SK-N-SH (cell line): ENCODE measurements at regions not wholly inside any gene's neighbourhood (a gene's known extent, or its start where the extent isn't known, plus 50 kb on each side); places are given as distances from the start of the nearest gene placed in this dataset.

Experiments
- CTCF ChIA-PET: fragments of 300-600, 350-600 bp; formaldehyde crosslinking; extraction: SDS; loops from one replicate; lab custom pipeline; 2021; lab: Yijun Ruan, JAX
- POLR2A ChIA-PET: fragments of 350-600 bp; sonication (Branson Sonifier 250); formaldehyde crosslinking; extraction: SDS; loops from one replicate; lab custom pipeline; 2020; ENCODE audit warnings: antibody characterized with exemption, inconsistent platforms; lab: Yijun Ruan, JAX
- DNase-seq: peaks from one replicate; pipeline ENCODE4 v3.0.0; 2012
- H2AFZ ChIP-seq: fragments of 200-600 bp; sonication (generic); 2 replicates; pipeline ENCODE4 v1.8.1; 2016; ENCODE audit warnings: antibody characterized with exemption, mild to moderate bottlenecking, low read depth
- H3F3A ChIP-seq: fragments of 200-600 bp; sonication (generic); replicated peaks from 2 replicates; pipeline ENCODE3; 2016; ENCODE audit warnings: antibody characterized with exemption, mild to moderate bottlenecking; ENCODE audit not compliant: insufficient read depth
- H3K27ac ChIP-seq, 2 experiments: fragments of 200-500 bp in 1 of 2; fragments of 200-600 bp in 1 of 2; sonication (Bioruptor generic) in 1 of 2; sonication (generic), shearing (Covaris generic) in 1 of 2; 2 replicates each; pipeline versions ENCODE4 v1.5.1 to v1.6.1; 2014 to 2016; ENCODE audit warnings: low read depth in 2 of 2, inconsistent platforms in 1 of 2, low read length in 1 of 2, mild to moderate bottlenecking in 1 of 2, mixed read lengths in 1 of 2
- H3K27me3 ChIP-seq: fragments of 200-600 bp; sonication (generic), shearing (Covaris generic); 2 replicates; pipeline ENCODE4 v1.6.1; 2016; ENCODE audit warnings: mixed run types; ENCODE audit not compliant: insufficient read depth
- H3K36me3 ChIP-seq, 2 experiments: fragments of 200-500 bp in 1 of 2; fragments of 200-600 bp in 1 of 2; sonication (Bioruptor generic) in 1 of 2; sonication (generic) in 1 of 2; replicated peaks in 1 of 2; 2 replicates each; pipeline versions ENCODE3 to v1.5.1; 2014 to 2016; ENCODE audit warnings: low read length in 1 of 2, mild to moderate bottlenecking in 1 of 2; ENCODE audit not compliant: insufficient read depth in 2 of 2, control insufficient read depth in 1 of 2
- H3K4me1 ChIP-seq, 2 experiments: fragments of 200-500 bp in 1 of 2; fragments of 200-600 bp in 1 of 2; sonication (Bioruptor generic) in 1 of 2; sonication (generic), shearing (Covaris generic) in 1 of 2; 2 replicates each; pipeline versions ENCODE4 v1.5.1 to v1.6.1; 2014 to 2016; ENCODE audit warnings: low read depth in 1 of 2, low read length in 1 of 2, mixed run types in 1 of 2; ENCODE audit not compliant: insufficient read depth in 2 of 2, control insufficient read depth in 1 of 2
- H3K4me2 ChIP-seq: fragments of 200-600 bp; sonication (generic), shearing (Covaris generic); 2 replicates; pipeline ENCODE4 v1.6.1; 2017; ENCODE audit warnings: mixed run types
- H3K4me3 ChIP-seq, 2 experiments: fragments of 200-500 bp in 1 of 2; fragments of 200-600 bp in 1 of 2; sonication (Bioruptor generic) in 1 of 2; sonication (generic), shearing (Covaris generic) in 1 of 2; 2 replicates each; pipeline versions ENCODE4 v1.5.1 to v1.8.1; 2014 to 2016; ENCODE audit warnings: low read depth in 2 of 2, inconsistent platforms in 1 of 2, low read length in 1 of 2, mild to moderate bottlenecking in 1 of 2, mixed read lengths in 1 of 2, moderate library complexity in 1 of 2
- H3K79me2 ChIP-seq: fragments of 200-600 bp; sonication (generic); 2 replicates; pipeline ENCODE4 v1.8.1; 2017; ENCODE audit warnings: mild to moderate bottlenecking; ENCODE audit not compliant: insufficient read depth
- H3K9ac ChIP-seq: fragments of 200-600 bp; sonication (generic); 2 replicates; pipeline ENCODE4 v1.6.1; 2017; ENCODE audit warnings: mixed run types
- H3K9me2 ChIP-seq: fragments of 200-600 bp; sonication (generic); 2 replicates; pipeline ENCODE4 v1.6.1; 2017; ENCODE audit warnings: mixed run types
- H3K9me3 ChIP-seq: fragments of 200-600 bp; sonication (generic); 2 replicates; pipeline ENCODE4 v1.6.1; 2017; ENCODE audit warnings: mixed run types, mild to moderate bottlenecking, moderate library complexity
- H4K20me1 ChIP-seq: fragments of 200-600 bp; sonication (generic); 2 replicates; pipeline ENCODE4 v1.6.1; 2017; ENCODE audit warnings: mild to moderate bottlenecking, mixed run types; ENCODE audit not compliant: insufficient read depth
- CHD2 ChIP-seq: fragments of 150-350 bp; IDR thresholded peaks from 2 replicates; pipeline ENCODE4 v1.6.1; 2018; ENCODE audit warnings: low read length; ENCODE audit not compliant: partially characterized antibody
- CTCF ChIP-seq: fragments of 200-600 bp; sonication (generic); IDR thresholded peaks from 2 replicates; pipeline ENCODE4 v1.6.1; 2017; ENCODE audit warnings: antibody characterized with exemption, mild to moderate bottlenecking, moderate library complexity
- ELF1 ChIP-seq: IDR thresholded peaks from 2 replicates; pipeline ENCODE4 v1.4.0; 2012
- EP300 ChIP-seq, 2 experiments: IDR thresholded peaks; 2 replicates each; pipeline versions ENCODE4 v1.4.0 to v1.6.1; 2012; ENCODE audit warnings: borderline replicate concordance in 1 of 2, low read depth in 1 of 2, low read length in 1 of 2
- EZH2phosphoT487 ChIP-seq: fragments of 200-600 bp; sonication (generic); IDR thresholded peaks from 2 replicates; pipeline ENCODE4 v1.6.1; 2017; ENCODE audit warnings: low read depth, mixed run types, mild to moderate bottlenecking, antibody characterized with exemption, moderate library complexity, borderline replicate concordance
- GATA2 ChIP-seq: sonication (generic); formaldehyde crosslinking; IDR thresholded peaks from 2 replicates; pipeline ENCODE4 v1.5.0; 2020; ENCODE audit warnings: mild to moderate bottlenecking, missing genetic modification reagents
- JUND ChIP-seq: IDR thresholded peaks from 2 replicates; pipeline ENCODE4 v1.4.0; 2012
- MEF2A ChIP-seq: IDR thresholded peaks from 2 replicates; pipeline ENCODE4 v1.4.0; 2012; ENCODE audit warnings: low read depth, borderline replicate concordance
- RAD21 ChIP-seq: IDR thresholded peaks from 2 replicates; pipeline ENCODE4 v1.6.1; 2012; ENCODE audit warnings: mild to moderate bottlenecking, low read length
- RCOR1 ChIP-seq: fragments of 150-350 bp; IDR thresholded peaks from 2 replicates; pipeline ENCODE4 v1.6.1; 2017; ENCODE audit warnings: antibody characterized with exemption, low read length
- RXRA ChIP-seq: IDR thresholded peaks from 2 replicates; pipeline ENCODE4 v1.4.0; 2012; ENCODE audit warnings: low read depth, mild to moderate bottlenecking, borderline replicate concordance
- SIN3A ChIP-seq: IDR thresholded peaks from 2 replicates; pipeline ENCODE4 v1.6.1; 2012; ENCODE audit warnings: low read depth, mild to moderate bottlenecking, low read length, moderate library complexity, borderline replicate concordance
- SMC3 ChIP-seq: IDR thresholded peaks from 2 replicates; pipeline ENCODE4 v1.6.1; 2012; ENCODE audit warnings: low read depth, low read length, improper control_type of control experiment
- TCF12 ChIP-seq: IDR thresholded peaks from 2 replicates; pipeline ENCODE4 v1.4.0; 2012
- USF1 ChIP-seq: IDR thresholded peaks from 2 replicates; pipeline ENCODE4 v1.4.0; 2012; ENCODE audit warnings: low read depth, borderline replicate concordance
- USF2 ChIP-seq: fragments of 150-350 bp; IDR thresholded peaks from 2 replicates; pipeline ENCODE4 v1.6.1; 2017; ENCODE audit warnings: antibody characterized with exemption, low read length, low read depth, borderline replicate concordance
- ZBTB33 ChIP-seq: IDR thresholded peaks from 2 replicates; pipeline ENCODE4 v1.4.0; 2012; ENCODE audit warnings: low read depth, borderline replicate concordance
- WGBS: methylation state at CpG from one replicate; pipeline ENCODE4 v1.1.6; 2017; ENCODE audit warnings: low lambda C conversion rate; 5-methylcytosine and 5-hydroxymethylcytosine counted together

GRCh38 chr18:77919923-77920322 is 670.3 kb downstream of the GALR1 start:
- WGBS, result 0% methylated on average over 4 of the region's 4 CpGs
- Histone ChIP-seq H3F3A (no peaks in the 10 kb centered on the region), H3K9me3 (no peaks in the 10 kb centered on the region), H3K79me2 (no peaks in the 10 kb centered on the region), H3K36me3 (no peaks in the 10 kb centered on the region), H3K4me3 (no peak overlapping the region), H2AFZ (no peak overlapping the region), H3K4me1 (no peaks in the 10 kb centered on the region), H3K9ac (no peak overlapping the region), H3K27ac (no peak overlapping the region), H3K4me2 (no peak overlapping the region), H3K27me3 (no peaks in the 10 kb centered on the region; the same call in 1 of the 2 replicates), H3K9me2 (no peaks in the 10 kb centered on the region), H4K20me1 (no peaks in the 10 kb centered on the region)
- TF ChIP-seq RAD21 (no peak), USF2 (no peak), SIN3A (no peak), ZBTB33 (no peak), GATA2 (no peak), USF1 (no peak), RCOR1 (no peak), RXRA (no peak), ELF1 (no peak), SMC3 (no peak), CHD2 (no peak)
- DNase-seq, result no peak
- ChIA-PET POLR2A (no interaction called here), CTCF (interaction anchor here (1.8 kb wide), 1 partner anchor 16 kb away, joined by 5 read pairs; no protein-coding TSS in a partner anchor)

- H3K9me2 ChIP-seq, result no peaks in the 10 kb centered on the region
- no peaks in the 10 kb centered on the region for H3K9me3 ChIP-seq
- CTCF ChIA-PET, result interaction anchor here (0.7 to 1.8 kb wide), 2 partner anchors 15 to 33 kb away, joined by 3 to 5 read pairs; no protein-coding TSS in a partner anchor
- H2AFZ ChIP-seq, result no peak overlapping the region
- no peak overlapping the region for H3K27ac ChIP-seq
- POLR2A ChIA-PET, result no interaction called here
- TF ChIP-seq MEF2A (no peak), ZBTB33 (no peak), CTCF (no peak), EZH2phosphoT487 (no peak), JUND (no peak), EP300 (IDR thresholded peaks at IDR 0.05; ENCODE audit: borderline replicate concordance in 1 of 2, low read depth in 1 of 2, low read length in 1 of 2) (no peak), TCF12 (no peak)
- no peaks in the 10 kb centered on the region for H3F3A ChIP-seq
- no peaks in the 10 kb centered on the region for H3K4me1 ChIP-seq
- H3K4me3 ChIP-seq, result no peak overlapping the region
- H3K79me2 ChIP-seq, result no peaks in the 10 kb centered on the region
- no peak overlapping the region for H3K4me2 ChIP-seq
- H3K9ac ChIP-seq, result no peak overlapping the region
- 2% methylated on average over 1 of the region's 1 CpG for WGBS
- no peaks in the 10 kb centered on the region for H3K27me3 ChIP-seq
- H4K20me1 ChIP-seq, result no peaks in the 10 kb centered on the region
- no peaks in the 10 kb centered on the region for H3K36me3 ChIP-seq
- no peak for DNase-seq
Measured at GRCh38 chr18:77935342-77935741, 685.7 kb downstream of the GALR1 start.
